Neural progenitor cell (in vitro differentiated cells): ENCODE measurements at regions not wholly inside any gene's neighbourhood (a gene's known extent, or its start where the extent isn't known, plus 50 kb on each side); places are given as distances from the start of the nearest gene placed in this dataset.

Source experiments
- DNase-seq: peaks from one replicate; pipeline ENCODE4 v3.0.0-alpha.2; 2016; ENCODE audit warnings: low spot score
- H2AFZ ChIP-seq: fragments of 200-600 bp; sonication (generic); replicated peaks from 2 replicates; pipeline ENCODE4 v1.6.1; 2016; ENCODE audit warnings: antibody characterized with exemption
- H3F3A ChIP-seq: fragments of 200-600 bp; sonication (generic); 2 replicates; pipeline ENCODE4 v1.6.1; 2016; ENCODE audit warnings: antibody characterized with exemption, low read depth
- H3K27ac ChIP-seq: fragments of 200-600 bp; sonication (generic); 2 replicates; pipeline ENCODE4 v1.5.1; 2016; ENCODE audit warnings: mild to moderate bottlenecking
- H3K27me3 ChIP-seq: fragments of 200-600 bp; sonication (generic); 2 replicates; pipeline ENCODE4 v1.6.1; 2016; ENCODE audit warnings: mild to moderate bottlenecking, moderate library complexity
- H3K36me3 ChIP-seq: fragments of 200-600 bp; sonication (generic); 2 replicates; pipeline ENCODE4 v1.5.1; 2016
- H3K4me1 ChIP-seq: fragments of 200-600 bp; sonication (generic); 2 replicates; pipeline ENCODE4 v1.6.1; 2016; ENCODE audit warnings: mixed run types
- H3K4me2 ChIP-seq: fragments of 200-600 bp; sonication (generic); 2 replicates; pipeline ENCODE4 v1.6.1; 2016
- H3K4me3 ChIP-seq: fragments of 200-600 bp; sonication (generic); 2 replicates; pipeline ENCODE4 v1.5.1; 2016
- H3K79me2 ChIP-seq: fragments of 200-600 bp; sonication (generic); 2 replicates; pipeline ENCODE4 v1.6.1; 2016; ENCODE audit warnings: low read depth
- H3K9ac ChIP-seq: fragments of 200-600 bp; sonication (generic); 2 replicates; pipeline ENCODE4 v1.6.1; 2016
- H3K9me3 ChIP-seq: fragments of 200-600 bp; sonication (generic); 2 replicates; pipeline ENCODE4 v1.5.1; 2016; ENCODE audit warnings: low read depth
- H4K20me1 ChIP-seq: fragments of 200-600 bp; sonication (generic); 2 replicates; pipeline ENCODE4 v1.6.1; 2016; ENCODE audit warnings: low read depth
- H3K27ac Mint-ChIP-seq: 3 replicates; pipeline ENCODE4 v1.8.0; 2021; ENCODE audit warnings: mixed read lengths
- H3K27me3 Mint-ChIP-seq: 2 replicates; pipeline ENCODE4 v1.8.0; 2022; ENCODE audit warnings: low read depth, mild to moderate bottlenecking, inconsistent platforms, moderate library complexity, mixed read lengths; ENCODE audit not compliant: insufficient read depth
- H3K36me3 Mint-ChIP-seq: 3 replicates; pipeline ENCODE4 v1.8.0; 2021; ENCODE audit warnings: mixed read lengths
- H3K4me1 Mint-ChIP-seq: 3 replicates; pipeline ENCODE4 v1.8.0; 2021; ENCODE audit warnings: mixed read lengths
- H3K4me3 Mint-ChIP-seq: 3 replicates; pipeline ENCODE4 v1.8.0; 2021; ENCODE audit warnings: mild to moderate bottlenecking, moderate library complexity, mixed read lengths
- H3K9me3 Mint-ChIP-seq: 3 replicates; pipeline ENCODE4 v1.8.0; 2020; ENCODE audit warnings: mixed read lengths
- EZH2 ChIP-seq: fragments of 200-600 bp; sonication (generic); IDR thresholded peaks from 2 replicates; pipeline ENCODE4 v1.6.1; 2017; ENCODE audit warnings: antibody characterized with exemption, mild to moderate bottlenecking, moderate library complexity
- EZH2phosphoT487 ChIP-seq: fragments of 200-600 bp; sonication (generic); IDR thresholded peaks from 2 replicates; pipeline ENCODE4 v1.6.1; 2017; ENCODE audit warnings: antibody characterized with exemption
- TF ChIP-seq, protein P1 (sequence below): fragments of 200-600 bp; sonication (generic); IDR thresholded peaks from 2 replicates; pipeline ENCODE4 v1.5.1; 2017; ENCODE audit warnings: antibody characterized with exemption, mild to moderate bottlenecking

DNA sequence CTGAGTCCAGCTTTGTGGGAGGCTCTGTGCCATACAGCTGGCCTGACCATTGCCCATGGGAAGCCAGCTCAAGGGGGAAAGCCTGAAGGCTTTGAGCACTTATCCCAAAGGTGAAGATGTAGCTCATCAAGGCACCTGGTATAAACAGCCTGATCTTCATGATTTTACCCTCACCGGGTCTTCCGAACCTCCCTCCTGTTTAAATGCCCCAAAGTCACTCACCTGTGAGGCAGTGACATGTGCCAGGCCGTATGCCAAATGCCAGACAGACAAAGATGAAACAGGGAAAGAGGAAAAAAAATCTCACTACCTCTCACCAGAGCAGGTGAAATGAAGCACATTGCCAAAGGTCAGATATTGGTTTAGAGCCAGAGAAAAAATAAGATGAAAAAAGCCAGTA, 62.8 kb upstream of the ITSN2 start:
- peak overlapping the region; percentile 74 for H2AFZ ChIP-seq
- H3K27me3 Mint-ChIP-seq, result peaks cover 9% of the 10 kb centered on the region
- no peak overlapping the region for H3K27ac ChIP-seq
- H4K20me1 ChIP-seq, result no peaks in the 10 kb centered on the region
- no peak overlapping the region for H3K4me3 Mint-ChIP-seq
- H3K27me3 ChIP-seq, result no peaks in the 10 kb centered on the region
- no peaks in the 10 kb centered on the region for H3K9me3 ChIP-seq
- TF ChIP-seq, protein P1, sequence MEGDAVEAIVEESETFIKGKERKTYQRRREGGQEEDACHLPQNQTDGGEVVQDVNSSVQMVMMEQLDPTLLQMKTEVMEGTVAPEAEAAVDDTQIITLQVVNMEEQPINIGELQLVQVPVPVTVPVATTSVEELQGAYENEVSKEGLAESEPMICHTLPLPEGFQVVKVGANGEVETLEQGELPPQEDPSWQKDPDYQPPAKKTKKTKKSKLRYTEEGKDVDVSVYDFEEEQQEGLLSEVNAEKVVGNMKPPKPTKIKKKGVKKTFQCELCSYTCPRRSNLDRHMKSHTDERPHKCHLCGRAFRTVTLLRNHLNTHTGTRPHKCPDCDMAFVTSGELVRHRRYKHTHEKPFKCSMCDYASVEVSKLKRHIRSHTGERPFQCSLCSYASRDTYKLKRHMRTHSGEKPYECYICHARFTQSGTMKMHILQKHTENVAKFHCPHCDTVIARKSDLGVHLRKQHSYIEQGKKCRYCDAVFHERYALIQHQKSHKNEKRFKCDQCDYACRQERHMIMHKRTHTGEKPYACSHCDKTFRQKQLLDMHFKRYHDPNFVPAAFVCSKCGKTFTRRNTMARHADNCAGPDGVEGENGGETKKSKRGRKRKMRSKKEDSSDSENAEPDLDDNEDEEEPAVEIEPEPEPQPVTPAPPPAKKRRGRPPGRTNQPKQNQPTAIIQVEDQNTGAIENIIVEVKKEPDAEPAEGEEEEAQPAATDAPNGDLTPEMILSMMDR, result no peak
- TF ChIP-seq EZH2phosphoT487, result no peak
- no peak for TF ChIP-seq EZH2
- DNase-seq, result no peak
- H3F3A ChIP-seq, result peaks cover 6% of the 10 kb centered on the region
- H3K9me3 Mint-ChIP-seq, result peaks cover 10% of the 10 kb centered on the region
- H3K4me1 Mint-ChIP-seq, result no peaks in the 10 kb centered on the region
- H3K4me1 ChIP-seq, result peaks cover 5% of the 10 kb centered on the region
- H3K36me3 ChIP-seq, result no peaks in the 10 kb centered on the region
- H3K4me2 ChIP-seq, result no peak overlapping the region
- H3K9ac ChIP-seq, result no peak overlapping the region
- no peak overlapping the region for H3K4me3 ChIP-seq
- H3K36me3 Mint-ChIP-seq, result no peaks in the 10 kb centered on the region
- no peaks in the 10 kb centered on the region for H3K79me2 ChIP-seq
- no peak overlapping the region for H3K27ac Mint-ChIP-seq

GRCh38 chr2:24421668-24422067, 61.3 kb upstream of the ITSN2 start:
- H3K9ac ChIP-seq, result no peak overlapping the region
- peak overlapping the region; percentile 12 for H2AFZ ChIP-seq
- H3K9me3 ChIP-seq, result no peaks in the 10 kb centered on the region
- H3K27ac ChIP-seq, result no peak overlapping the region
- H3K27me3 Mint-ChIP-seq, result peaks cover 7% of the 10 kb centered on the region
- H3K36me3 ChIP-seq, result no peaks in the 10 kb centered on the region
- no peak overlapping the region for H3K27ac Mint-ChIP-seq
- DNase-seq, result peak; percentile 75
- H3K4me3 ChIP-seq, result no peak overlapping the region
- no peaks in the 10 kb centered on the region for H3K36me3 Mint-ChIP-seq
- no peaks in the 10 kb centered on the region for H3K4me1 Mint-ChIP-seq
- H4K20me1 ChIP-seq, result no peaks in the 10 kb centered on the region
- H3F3A ChIP-seq, result peaks cover 13% of the 10 kb centered on the region
- peaks cover 6% of the 10 kb centered on the region for H3K4me1 ChIP-seq
- TF ChIP-seq EZH2phosphoT487 (no peak), EZH2 (no peak)
- TF ChIP-seq, protein P1, result peak; percentile 64
- H3K79me2 ChIP-seq, result no peaks in the 10 kb centered on the region
- no peaks in the 10 kb centered on the region for H3K27me3 ChIP-seq
- H3K4me2 ChIP-seq, result no peak overlapping the region
- H3K4me3 Mint-ChIP-seq, result no peak overlapping the region
- H3K9me3 Mint-ChIP-seq, result peaks cover 8% of the 10 kb centered on the region

GRCh38 chr2:24420373-24420772, 60.0 kb upstream of the ITSN2 start:
- Histone ChIP-seq H2AFZ (no peak overlapping the region), H3K4me3 (no peak overlapping the region), H3K36me3 (no peaks in the 10 kb centered on the region), H3K79me2 (no peaks in the 10 kb centered on the region), H3K9ac (no peak overlapping the region), H3K9me3 (no peaks in the 10 kb centered on the region), H3K4me2 (no peak overlapping the region), H3K4me1 (peaks cover 6% of the 10 kb centered on the region), H3K27me3 (no peaks in the 10 kb centered on the region), H3F3A (peaks cover 13% of the 10 kb centered on the region), H3K27ac (no peak overlapping the region), H4K20me1 (no peaks in the 10 kb centered on the region)
- peaks cover 5% of the 10 kb centered on the region for H3K27me3 Mint-ChIP-seq
- no peak overlapping the region for H3K27ac Mint-ChIP-seq
- no peaks in the 10 kb centered on the region for H3K4me1 Mint-ChIP-seq
- TF ChIP-seq EZH2, result no peak
- TF ChIP-seq EZH2phosphoT487, result no peak
- TF ChIP-seq, protein P1, result no peak
- H3K9me3 Mint-ChIP-seq, result peaks cover 8% of the 10 kb centered on the region
- H3K4me3 Mint-ChIP-seq, result no peak overlapping the region
- DNase-seq, result no peak
- no peaks in the 10 kb centered on the region for H3K36me3 Mint-ChIP-seq
